GM12891 (cell line): ENCODE measurements at regions not wholly inside any gene's neighbourhood (a gene's known extent, or its start where the extent isn't known, plus 50 kb on each side); places are given as distances from the start of the nearest gene placed in this dataset.

Experiments
- POLR2A ChIP-seq: IDR thresholded peaks from 2 replicates; pipeline ENCODE4 v1.6.1; 2011; ENCODE audit warnings: low read depth, low read length, control low read depth
- POLR2AphosphoS5 ChIP-seq: IDR thresholded peaks from 2 replicates; pipeline ENCODE4 v1.6.1; 2011; ENCODE audit warnings: low read depth, low read length, control low read depth

- TF ChIP-seq POLR2A (no peak), POLR2AphosphoS5 (no peak)
Observed at GRCh38 chr1:66450847-66451246, 83.1 kb upstream of the SGIP1 start.
